Neural cell (in vitro differentiated cells): ENCODE measurements at regions not wholly inside any gene's neighbourhood (a gene's known extent, or its start where the extent isn't known, plus 50 kb on each side); places are given as distances from the start of the nearest gene placed in this dataset.

Source experiments
- CTCF ChIP-seq: fragments of 450-650 bp; IDR thresholded peaks from 2 replicates; pipeline ENCODE4 v1.5.1; 2014; ENCODE audit warnings: antibody characterized with exemption, mild to moderate bottlenecking, moderate library complexity; ENCODE audit not compliant: poor library complexity, severe bottlenecking
- EP300 ChIP-seq: fragments of 450-650 bp; conservative IDR thresholded peaks from 2 replicates; pipeline ENCODE4 v1.6.1; 2014; ENCODE audit warnings: antibody characterized with exemption, mild to moderate bottlenecking, moderate library complexity; ENCODE audit not compliant: poor library complexity, severe bottlenecking
- EZH2 ChIP-seq: fragments of 200-600, 300-800 bp; shearing (Covaris generic), sonication (generic); IDR thresholded peaks from 2 replicates; pipeline ENCODE4 v1.6.1; 2014; ENCODE audit warnings: antibody characterized with exemption, low read length, borderline replicate concordance, mild to moderate bottlenecking; ENCODE audit not compliant: insufficient read depth, poor library complexity, severe bottlenecking
- POLR2AphosphoS5 ChIP-seq: IDR thresholded peaks from 2 replicates; pipeline ENCODE4 v1.6.1; 2012
- REST ChIP-seq: IDR thresholded peaks from 2 replicates; pipeline ENCODE4 v1.6.1; 2012; ENCODE audit warnings: borderline replicate concordance
- SMC3 ChIP-seq: fragments of 450-650 bp; conservative IDR thresholded peaks from 2 replicates; pipeline ENCODE4 v1.6.1; 2014; ENCODE audit warnings: antibody characterized with exemption, mild to moderate bottlenecking, moderate library complexity; ENCODE audit not compliant: poor library complexity

- TF ChIP-seq EP300 (no peak), REST (no peak), CTCF (no peak), SMC3 (no peak), EZH2 (no peak), POLR2AphosphoS5 (no peak)
Measured at GRCh38 chr9:103261951-103262350, 266.8 kb downstream of the CYLC2 start.
